Endodermal cell (in vitro differentiated cells): ENCODE measurements at regions not wholly inside any gene's neighbourhood (a gene's known extent, or its start where the extent isn't known, plus 50 kb on each side); places are given as distances from the start of the nearest gene placed in this dataset.

Source experiments
- DNase-seq: peaks from one replicate; pipeline ENCODE4 v3.0.0-alpha.2; 2017
- H3K27ac ChIP-seq: 2 replicates; pipeline ENCODE4 v1.5.1; 2013; ENCODE audit warnings: mild to moderate bottlenecking, low read depth, low read length, moderate library complexity
- H3K27me3 ChIP-seq: 2 replicates; pipeline ENCODE4 v1.6.1; 2013; ENCODE audit warnings: mild to moderate bottlenecking, low read length, moderate library complexity; ENCODE audit not compliant: insufficient read depth, control insufficient read depth, poor library complexity, severe bottlenecking
- H3K36me3 ChIP-seq: 2 replicates; pipeline ENCODE4 v1.7.0; 2013; ENCODE audit warnings: mild to moderate bottlenecking, low read length, moderate library complexity; ENCODE audit not compliant: control insufficient read depth, insufficient read depth
- H3K4me1 ChIP-seq: one replicate; pipeline ENCODE4 v1.7.0; 2013; ENCODE audit warnings: low read length; ENCODE audit not compliant: control insufficient read depth, insufficient read depth
- H3K4me3 ChIP-seq: 2 replicates; pipeline ENCODE4 v1.5.1; 2013; ENCODE audit warnings: mild to moderate bottlenecking, low read length, moderate library complexity
- H3K9ac ChIP-seq: 2 replicates; pipeline ENCODE4 v1.6.1; 2013; ENCODE audit warnings: mild to moderate bottlenecking, low read length, moderate library complexity; ENCODE audit not compliant: poor library complexity, severe bottlenecking; ENCODE audit errors: extremely low read depth
- H3K9me3 ChIP-seq: 2 replicates; pipeline ENCODE4 v1.6.1; 2013; ENCODE audit warnings: mild to moderate bottlenecking, low read length, moderate library complexity; ENCODE audit not compliant: control insufficient read depth
- H3K27ac Mint-ChIP-seq: 2 replicates; pipeline ENCODE4 v1.8.0; 2020; ENCODE audit warnings: mixed read lengths
- H3K27me3 Mint-ChIP-seq: 2 replicates; pipeline ENCODE4 v1.8.0; 2021; ENCODE audit warnings: mild to moderate bottlenecking, mixed read lengths; ENCODE audit not compliant: insufficient read depth
- H3K36me3 Mint-ChIP-seq: 2 replicates; pipeline ENCODE4 v1.8.0; 2020; ENCODE audit warnings: low read depth, mixed read lengths
- H3K4me1 Mint-ChIP-seq: 2 replicates; pipeline ENCODE4 v1.8.0; 2020; ENCODE audit warnings: mixed read lengths
- H3K4me3 Mint-ChIP-seq: 2 replicates; pipeline ENCODE4 v1.8.0; 2020; ENCODE audit warnings: mild to moderate bottlenecking, moderate library complexity, mixed read lengths
- H3K9me3 Mint-ChIP-seq: 2 replicates; pipeline ENCODE4 v1.8.0; 2020; ENCODE audit warnings: mild to moderate bottlenecking, mixed read lengths
- CTCF ChIP-seq: fragments of 200-600 bp; sonication (generic); conservative IDR thresholded peaks from 2 replicates; pipeline ENCODE4 v1.5.0; 2021; ENCODE audit warnings: antibody characterized with exemption, mild to moderate bottlenecking
- WGBS, 2 experiments: methylation state at CpG; one replicate each; pipeline versions ENCODE4 v1.1.5 to v1.1.7; 2013; ENCODE audit warnings: missing lambda C conversion rate in 2 of 2, mixed read lengths in 1 of 2; ENCODE audit not compliant: insufficient coverage in 1 of 2, insufficient read length in 1 of 2; 5-methylcytosine and 5-hydroxymethylcytosine counted together

GRCh38 chrX:9087271-9088040, 53.5 kb upstream of the FAM9B start:
- Mint-ChIP-seq H3K27ac (no peak overlapping the region), H3K4me1 (peaks cover 5% of the 10 kb centered on the region), H3K27me3 (peaks cover 4% of the 10 kb centered on the region), H3K9me3 (peaks cover 22% of the 10 kb centered on the region), H3K4me3 (no peak overlapping the region), H3K36me3 (no peaks in the 10 kb centered on the region)
- no peak for TF ChIP-seq CTCF
- Histone ChIP-seq H3K36me3 (no peaks in the 10 kb centered on the region), H3K4me3 (no peak overlapping the region), H3K4me1 (no peaks in the 10 kb centered on the region), H3K27ac (no peak overlapping the region), H3K27me3 (no peaks in the 10 kb centered on the region), H3K9ac (no peak overlapping the region), H3K9me3 (no peaks in the 10 kb centered on the region)
- DNase-seq = no peak
- WGBS, 2 experiments = 90% methylated on average over 6 of the region's 8 CpGs; no CpG with 5 or more reads in 1 of the 2 experiments

GRCh38 chrX:9088896-9089295, 55.0 kb upstream of the FAM9B start:
- H3K9me3 ChIP-seq = no peaks in the 10 kb centered on the region
- no peaks in the 10 kb centered on the region for H3K36me3 Mint-ChIP-seq
- H3K27me3 ChIP-seq = peaks cover 3% of the 10 kb centered on the region
- TF ChIP-seq CTCF = no peak
- peaks cover 2% of the 10 kb centered on the region for H3K27me3 Mint-ChIP-seq
- no peak overlapping the region for H3K9ac ChIP-seq
- 50 to 82% methylated on average over 1 to 2 of the region's 2 CpGs for WGBS, 2 experiments
- H3K4me1 Mint-ChIP-seq = peaks cover 5% of the 10 kb centered on the region
- H3K4me1 ChIP-seq = no peaks in the 10 kb centered on the region
- peaks cover 23% of the 10 kb centered on the region for H3K9me3 Mint-ChIP-seq
- no peak for DNase-seq
- H3K4me3 Mint-ChIP-seq = no peak overlapping the region
- H3K27ac ChIP-seq = no peak overlapping the region
- H3K4me3 ChIP-seq = no peak overlapping the region
- no peak overlapping the region for H3K27ac Mint-ChIP-seq
- H3K36me3 ChIP-seq = no peaks in the 10 kb centered on the region

- Mint-ChIP-seq H3K9me3 (peaks cover 41% of the 10 kb centered on the region), H3K27me3 (peaks cover 4% of the 10 kb centered on the region), H3K4me1 (peaks cover 5% of the 10 kb centered on the region), H3K4me3 (no peak overlapping the region), H3K27ac (no peak overlapping the region), H3K36me3 (no peaks in the 10 kb centered on the region)
- 91% methylated on average over 1 of the region's 1 CpG; no CpG with 5 or more reads in 1 of the 2 experiments for WGBS, 2 experiments
- Histone ChIP-seq H3K4me1 (no peaks in the 10 kb centered on the region), H3K36me3 (no peaks in the 10 kb centered on the region), H3K4me3 (no peak overlapping the region), H3K27ac (no peak overlapping the region), H3K9ac (no peak overlapping the region), H3K9me3 (no peaks in the 10 kb centered on the region), H3K27me3 (peaks cover 3% of the 10 kb centered on the region)
- no peak for DNase-seq
- TF ChIP-seq CTCF = no peak
These were observed 56.8 kb upstream of the FAM9B start for GRCh38 chrX:9090766-9091165.
